CD4-positive, alpha-beta T cell treated with Interleukin-12 subunit alpha and Interleukin-12 subunit beta, for 1 hour (primary cell): ENCODE measurements at regions not wholly inside any gene's neighbourhood (a gene's known extent, or its start where the extent isn't known, plus 50 kb on each side); places are given as distances from the start of the nearest gene placed in this dataset.
"Not testable (repeated sequence)": the region's sequence is repeated elsewhere in the genome, so short reads cannot be mapped to it uniquely, and the experiment has no call there.

ENCODE experiments used
- DNase-seq: peaks from one replicate; pipeline ENCODE4 v3.0.0-alpha.2; 2020

- DNase-seq, result not testable (repeated sequence)
Measured at GRCh38 chr17:26936645-26937044, 357.3 kb upstream of the WSB1 start.

GRCh38 chr17:26937750-26938322 lies 356.1 kb upstream of the WSB1 start:
- not testable (repeated sequence) for DNase-seq

- DNase-seq, result not testable (repeated sequence)
Measured at GRCh38 chr17:26939755-26940154, 354.2 kb upstream of the WSB1 start.

- not testable (repeated sequence) for DNase-seq
Measured at GRCh38 chr17:26940587-26940986, 353.3 kb upstream of the WSB1 start.

- DNase-seq, result no peak
Measured at GRCh38 chr17:26962255-26963162, 331.4 kb upstream of the WSB1 start.

GRCh38 chr17:26963163-26963503 lies 330.8 kb upstream of the WSB1 start:
- no peak for DNase-seq

- DNase-seq, result not testable (repeated sequence)
Measured at GRCh38 chr17:26965898-26966624, 327.9 kb upstream of the WSB1 start.

GRCh38 chr17:26966625-26967179 lies 327.2 kb upstream of the WSB1 start:
- not testable (repeated sequence) for DNase-seq

- not testable (repeated sequence) for DNase-seq
Measured at GRCh38 chr17:26981845-26982425, 312.0 kb upstream of the WSB1 start.

- not testable (repeated sequence) for DNase-seq
Measured at GRCh38 chr17:26982563-26982962, 311.4 kb upstream of the WSB1 start.

- not testable (repeated sequence) for DNase-seq
Measured at GRCh38 chr17:26987851-26988250, 306.1 kb upstream of the WSB1 start.

- not testable (repeated sequence) for DNase-seq
Measured at GRCh38 chr17:26994648-26995047, 299.3 kb upstream of the WSB1 start.

GRCh38 chr17:26996146-26996916 lies 297.6 kb upstream of the WSB1 start:
- DNase-seq, result not testable (repeated sequence)

GRCh38 chr17:27007734-27008531 lies 286.0 kb upstream of the WSB1 start:
- not testable (repeated sequence) for DNase-seq

GRCh38 chr17:27009087-27009486 lies 284.8 kb upstream of the WSB1 start:
- no peak for DNase-seq

GRCh38 chr17:27010138-27010537 lies 283.8 kb upstream of the WSB1 start:
- DNase-seq, result not testable (repeated sequence)

- DNase-seq, result not testable (repeated sequence)
Measured at GRCh38 chr17:27030552-27030951, 263.4 kb upstream of the WSB1 start.

- DNase-seq, result no peak
Measured at GRCh38 chr17:27038676-27039075, 255.2 kb upstream of the WSB1 start.

GRCh38 chr17:27045039-27045438 lies 248.9 kb upstream of the WSB1 start:
- not testable (repeated sequence) for DNase-seq

GRCh38 chr17:27049104-27049784 lies 244.7 kb upstream of the WSB1 start:
- no peak for DNase-seq

- DNase-seq, result no peak
Measured at GRCh38 chr17:27065588-27065987, 228.3 kb upstream of the WSB1 start.
